ENCODE measurements at regions not wholly inside any gene's neighbourhood (a gene's known extent, or its start where the extent isn't known, plus 50 kb on each side); places are given as distances from the start of the nearest gene placed in this dataset.

DNA sequence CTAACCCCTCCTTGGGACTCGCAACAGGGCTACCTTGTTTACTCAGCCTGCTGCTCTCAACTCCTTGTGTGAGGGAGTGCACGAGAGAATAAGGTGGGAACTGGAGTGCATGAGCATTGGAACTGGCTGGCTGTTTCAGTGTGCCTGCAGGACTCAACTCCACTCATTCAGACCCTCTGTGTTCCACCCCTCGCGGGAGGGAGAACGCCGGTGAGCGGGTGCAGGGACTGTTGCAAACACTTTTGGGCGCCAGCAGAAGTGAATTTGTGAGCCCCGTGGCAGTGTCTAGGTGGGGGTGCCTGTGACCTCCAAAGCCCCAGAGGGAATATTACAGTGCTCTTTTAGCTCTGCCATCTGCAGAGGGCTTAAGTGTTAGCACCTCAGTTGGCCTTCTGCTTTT is 1978.3 kb upstream of the PIK3C3 start:
- no peak overlapping the region for H3K4me3 ChIP-seq
- no peaks in the 10 kb centered on the region for H3K27me3 ChIP-seq (replicated peaks; ENCODE audit: insufficient read depth)
- no peak for DNase-seq (ENCODE audit: low spot score)
- no peaks in the 10 kb centered on the region for H3K9me3 ChIP-seq
- H3K27ac ChIP-seq: no peak overlapping the region
- no peak for ATAC-seq (ENCODE audit: insufficient number of reproducible peaks, low FRiP score, low read depth)
- no peaks in the 10 kb centered on the region for H3K4me1 ChIP-seq (ENCODE audit: control insufficient read depth in 1 of 2, low read depth in 2 of 2)
- no peaks in the 10 kb centered on the region for H3K36me3 ChIP-seq
- TF ChIP-seq, protein P1, sequence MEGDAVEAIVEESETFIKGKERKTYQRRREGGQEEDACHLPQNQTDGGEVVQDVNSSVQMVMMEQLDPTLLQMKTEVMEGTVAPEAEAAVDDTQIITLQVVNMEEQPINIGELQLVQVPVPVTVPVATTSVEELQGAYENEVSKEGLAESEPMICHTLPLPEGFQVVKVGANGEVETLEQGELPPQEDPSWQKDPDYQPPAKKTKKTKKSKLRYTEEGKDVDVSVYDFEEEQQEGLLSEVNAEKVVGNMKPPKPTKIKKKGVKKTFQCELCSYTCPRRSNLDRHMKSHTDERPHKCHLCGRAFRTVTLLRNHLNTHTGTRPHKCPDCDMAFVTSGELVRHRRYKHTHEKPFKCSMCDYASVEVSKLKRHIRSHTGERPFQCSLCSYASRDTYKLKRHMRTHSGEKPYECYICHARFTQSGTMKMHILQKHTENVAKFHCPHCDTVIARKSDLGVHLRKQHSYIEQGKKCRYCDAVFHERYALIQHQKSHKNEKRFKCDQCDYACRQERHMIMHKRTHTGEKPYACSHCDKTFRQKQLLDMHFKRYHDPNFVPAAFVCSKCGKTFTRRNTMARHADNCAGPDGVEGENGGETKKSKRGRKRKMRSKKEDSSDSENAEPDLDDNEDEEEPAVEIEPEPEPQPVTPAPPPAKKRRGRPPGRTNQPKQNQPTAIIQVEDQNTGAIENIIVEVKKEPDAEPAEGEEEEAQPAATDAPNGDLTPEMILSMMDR (IDR thresholded peaks at IDR 0.05): no peak

DNA sequence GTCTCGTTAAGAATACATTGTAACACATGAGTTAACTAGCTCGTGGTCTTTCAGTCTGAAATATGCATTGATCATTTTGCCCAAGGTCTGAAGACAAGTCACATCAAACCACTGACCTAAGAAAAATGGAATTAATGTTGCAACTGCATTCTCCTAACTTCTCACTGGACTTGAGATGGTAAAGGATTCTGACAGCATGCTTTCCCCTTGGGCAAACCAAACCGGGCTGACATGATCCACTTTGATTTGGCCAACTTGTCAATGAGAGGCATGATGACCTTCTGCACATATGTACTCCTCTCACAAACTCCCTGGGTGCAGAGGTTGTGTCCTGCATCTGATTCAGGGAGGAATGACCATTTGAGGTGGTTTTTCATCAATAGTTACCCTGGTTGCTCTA is 1982.5 kb upstream of the PIK3C3 start:
- Histone ChIP-seq H3K36me3 (no peaks in the 10 kb centered on the region), H3K4me3 (no peak overlapping the region), H3K4me1 (ENCODE audit: control insufficient read depth in 1 of 2, low read depth in 2 of 2) (no peaks in the 10 kb centered on the region), H3K27me3 (replicated peaks; ENCODE audit: insufficient read depth) (no peaks in the 10 kb centered on the region), H3K9me3 (no peaks in the 10 kb centered on the region), H3K27ac (no peak overlapping the region)
- ATAC-seq (ENCODE audit: insufficient number of reproducible peaks, low FRiP score, low read depth) (no peak), DNase-seq (ENCODE audit: low spot score) (no peak)
- TF ChIP-seq, protein P1 (IDR thresholded peaks at IDR 0.05): no peak

DNA sequence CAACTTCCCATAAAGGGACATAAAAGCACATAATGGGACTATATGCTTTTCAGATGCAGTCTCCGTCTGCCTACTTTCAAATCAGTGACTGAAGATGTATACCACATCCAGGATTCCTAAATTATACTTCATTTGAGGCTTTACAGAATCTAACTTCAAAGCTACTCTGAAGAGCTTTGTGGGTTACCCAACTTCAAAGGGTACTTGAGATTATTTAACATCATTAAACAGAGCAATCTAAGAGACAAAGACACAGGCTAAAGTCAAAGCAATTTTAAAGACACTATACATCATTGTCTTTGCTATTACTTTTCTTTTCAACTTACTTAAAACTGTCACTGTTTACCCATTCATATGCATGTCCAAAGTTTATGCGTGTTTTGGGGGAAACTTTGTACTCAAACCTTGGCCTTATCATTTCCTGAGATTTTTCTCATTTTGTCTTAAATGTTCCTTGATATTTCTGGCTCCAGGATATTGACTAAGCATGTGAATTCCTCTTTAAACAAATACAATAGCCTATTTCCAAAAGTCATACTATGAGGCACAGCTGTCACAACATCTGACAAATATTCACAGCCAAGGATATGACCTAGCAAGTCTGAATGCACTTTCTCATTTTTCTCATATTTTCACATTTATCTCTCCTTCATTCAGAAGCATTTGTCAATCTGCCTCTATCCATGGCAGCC is 1985.1 kb upstream of the PIK3C3 start:
- DNase-seq (ENCODE audit: low spot score) (no peak), ATAC-seq (ENCODE audit: insufficient number of reproducible peaks, low FRiP score, low read depth) (no peak)
- TF ChIP-seq, protein P1 (IDR thresholded peaks at IDR 0.05): no peak
- H3K36me3 ChIP-seq: no peaks in the 10 kb centered on the region
- H3K4me3 ChIP-seq: no peak overlapping the region
- no peaks in the 10 kb centered on the region for H3K27me3 ChIP-seq (replicated peaks; ENCODE audit: insufficient read depth)
- H3K4me1 ChIP-seq (ENCODE audit: control insufficient read depth in 1 of 2, low read depth in 2 of 2): no peaks in the 10 kb centered on the region
- no peaks in the 10 kb centered on the region for H3K9me3 ChIP-seq
- H3K27ac ChIP-seq: no peak overlapping the region

DNA sequence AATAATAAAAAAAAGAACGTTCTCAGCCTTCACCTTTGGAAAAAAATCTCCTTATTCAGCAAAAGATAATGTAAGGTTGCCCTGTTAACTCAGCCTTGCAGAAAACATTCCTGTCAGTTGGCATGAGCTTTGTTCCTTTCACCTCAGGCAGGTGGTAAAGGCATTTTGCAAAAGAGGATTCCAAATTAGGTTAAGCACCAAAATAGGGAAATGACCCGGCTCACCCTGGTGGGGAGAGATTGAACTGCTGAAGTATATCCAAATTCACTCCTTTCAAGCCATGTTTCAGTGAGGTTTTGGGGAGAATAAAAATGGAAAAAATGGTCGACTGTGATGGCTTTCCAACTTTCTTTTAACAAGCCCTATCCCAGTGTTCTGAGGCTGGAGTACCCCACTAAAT is 1988.8 kb upstream of the PIK3C3 start:
- Histone ChIP-seq H3K4me1 (ENCODE audit: control insufficient read depth in 1 of 2, low read depth in 2 of 2) (no peaks in the 10 kb centered on the region), H3K27ac (no peak overlapping the region), H3K27me3 (replicated peaks; ENCODE audit: insufficient read depth) (no peaks in the 10 kb centered on the region), H3K9me3 (no peaks in the 10 kb centered on the region), H3K36me3 (no peaks in the 10 kb centered on the region), H3K4me3 (no peak overlapping the region)
- ATAC-seq (ENCODE audit: insufficient number of reproducible peaks, low FRiP score, low read depth) (no peak), DNase-seq (ENCODE audit: low spot score) (no peak)
- TF ChIP-seq, protein P1 (IDR thresholded peaks at IDR 0.05): no peak

DNA sequence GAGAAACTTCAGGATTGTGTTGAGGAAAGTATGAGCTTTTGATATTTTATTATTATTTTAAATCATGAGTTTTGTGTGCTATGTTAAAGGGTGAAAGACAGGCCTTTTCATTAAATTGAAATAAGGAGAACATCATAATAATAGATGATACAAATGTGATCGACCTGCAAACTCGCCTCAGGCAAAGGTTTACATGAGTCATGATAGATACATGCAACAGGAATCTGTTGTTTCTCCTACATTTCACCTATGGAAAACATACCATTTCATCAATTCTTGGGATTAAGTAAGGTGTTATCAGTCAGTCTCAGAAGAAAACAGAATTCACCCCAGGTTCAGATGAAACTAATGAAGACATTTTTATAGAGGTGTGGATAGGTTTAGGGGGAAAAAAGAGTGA is 1992.5 kb upstream of the PIK3C3 start:
- no peak for ATAC-seq (ENCODE audit: insufficient number of reproducible peaks, low FRiP score, low read depth)
- Histone ChIP-seq H3K27me3 (replicated peaks; ENCODE audit: insufficient read depth) (no peaks in the 10 kb centered on the region), H3K9me3 (no peaks in the 10 kb centered on the region), H3K4me3 (no peak overlapping the region), H3K36me3 (no peaks in the 10 kb centered on the region), H3K27ac (no peak overlapping the region), H3K4me1 (ENCODE audit: control insufficient read depth in 1 of 2, low read depth in 2 of 2) (no peaks in the 10 kb centered on the region)
- TF ChIP-seq, protein P1 (IDR thresholded peaks at IDR 0.05): no peak
- no peak for DNase-seq (ENCODE audit: low spot score)
